GM12891 (cell line): ENCODE measurements at regions not wholly inside any gene's neighbourhood (a gene's known extent, or its start where the extent isn't known, plus 50 kb on each side); places are given as distances from the start of the nearest gene placed in this dataset.
"Not testable (repeated sequence)": the region's sequence is repeated elsewhere in the genome, so short reads cannot be mapped to it uniquely, and the experiment has no call there.

Experiments used
- PAX5 ChIP-seq: IDR thresholded peaks from 2 replicates; pipeline ENCODE4 v1.6.1; 2011; ENCODE audit warnings: low read length, moderate library complexity, mild to moderate bottlenecking; ENCODE audit not compliant: insufficient read depth, severe bottlenecking
- POLR2A ChIP-seq: IDR thresholded peaks from 2 replicates; pipeline ENCODE4 v1.6.1; 2011; ENCODE audit warnings: low read depth, low read length, control low read depth
- POLR2AphosphoS5 ChIP-seq: IDR thresholded peaks from 2 replicates; pipeline ENCODE4 v1.6.1; 2011; ENCODE audit warnings: low read depth, low read length, control low read depth
- POU2F2 ChIP-seq: IDR thresholded peaks from 2 replicates; pipeline ENCODE4 v1.6.1; 2011; ENCODE audit warnings: low read depth, mild to moderate bottlenecking, control low read depth, low read length, moderate library complexity
- SPI1 ChIP-seq: IDR thresholded peaks from 2 replicates; pipeline ENCODE4 v1.6.1; 2011; ENCODE audit warnings: low read depth, low read length, control low read depth
- TAF1 ChIP-seq: IDR thresholded peaks from 2 replicates; pipeline ENCODE4 v1.6.1; 2011; ENCODE audit warnings: low read depth, low read length, control low read depth

DNA sequence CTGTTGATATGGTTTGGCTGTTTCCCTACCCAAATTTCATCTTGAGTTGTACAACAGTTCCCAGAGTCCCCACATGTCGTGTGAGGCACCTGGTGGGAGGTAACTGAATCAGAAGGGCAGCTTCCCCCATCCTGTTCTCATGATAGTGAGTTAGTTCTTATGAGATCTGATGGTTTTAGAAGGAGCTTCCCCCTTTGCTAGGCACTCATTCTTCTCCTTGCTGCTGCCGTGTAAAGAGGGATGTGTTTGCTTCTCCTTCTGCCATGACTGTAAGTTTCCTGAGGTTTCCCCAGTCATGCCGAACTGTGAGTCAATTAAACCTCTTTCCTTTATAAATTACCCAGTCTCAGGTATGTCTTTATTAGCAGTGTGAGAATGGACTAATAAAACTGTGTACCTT, 54.7 kb upstream of the PPARGC1A start:
- TF ChIP-seq POLR2A, POLR2AphosphoS5, TAF1, POU2F2, SPI1, PAX5: not testable (repeated sequence)
